Gastroesophageal sphincter (tissue), 4 donors: ENCODE measurements at regions not wholly inside any gene's neighbourhood (a gene's known extent, or its start where the extent isn't known, plus 50 kb on each side); places are given as distances from the start of the nearest gene placed in this dataset.

Experiments used
- ATAC-seq: fragments of 150-250 bp; one replicate; pipeline ENCODE4 v1.9.1; 2016; ENCODE audit warnings: mild to moderate bottlenecking, moderate library complexity
- H3K27ac ChIP-seq, 4 donors: fragments of 200-600 bp; sonication (generic) in 3 of 4; 1 replicate in 3 of 4; 2 replicates in 1 of 4; pipeline ENCODE4 v1.5.1; 2016 to 2019
- H3K27me3 ChIP-seq: fragments of 200-600 bp; sonication (generic); one replicate; pipeline ENCODE4 v1.5.1; 2019
- H3K36me3 ChIP-seq, 2 donors: fragments of 200-600 bp; sonication (generic); one replicate each; pipeline ENCODE4 v1.5.1; 2019; ENCODE audit warnings: control low read depth in 1 of 2
- H3K4me1 ChIP-seq, 3 donors: fragments of 200-600 bp; sonication (generic); 1 replicate in 2 of 3; 2 replicates in 1 of 3; pipeline ENCODE4 v1.5.1; 2016 to 2019; ENCODE audit warnings: control low read depth in 2 of 3
- H3K4me3 ChIP-seq, 2 donors: fragments of 200-600 bp; sonication (generic); one replicate each; pipeline ENCODE4 v1.5.1; 2019; ENCODE audit warnings: mild to moderate bottlenecking in 1 of 2, moderate library complexity in 1 of 2
- H3K9me3 ChIP-seq, 3 donors: fragments of 200-600 bp; sonication (generic); one replicate each; pipeline ENCODE4 v1.5.1; 2017 to 2019; ENCODE audit warnings: control low read depth in 2 of 3
- CTCF ChIP-seq, 4 experiments: fragments of 200-600 bp in 2 of 4; fragments of 450-650 bp in 2 of 4; sonication (generic) in 1 of 4; IDR thresholded peaks; one replicate each; pipeline ENCODE4 v1.5.1; 2017 to 2019; ENCODE audit warnings: antibody characterized with exemption in 4 of 4, mild to moderate bottlenecking in 2 of 4, moderate library complexity in 2 of 4
- EP300 ChIP-seq: sonication (generic); formaldehyde crosslinking; IDR thresholded peaks from one replicate; pipeline ENCODE4 v1.6.1; 2017; ENCODE audit warnings: antibody characterized with exemption, mild to moderate bottlenecking
- POLR2A ChIP-seq, 2 donors: fragments of 450-650 bp; IDR thresholded peaks; one replicate each; pipeline ENCODE4 v1.6.1; 2017; ENCODE audit warnings: antibody characterized with exemption in 2 of 2, mild to moderate bottlenecking in 2 of 2, moderate library complexity in 1 of 2
- POLR2AphosphoS5 ChIP-seq: sonication (generic); formaldehyde crosslinking; IDR thresholded peaks from one replicate; pipeline ENCODE4 v1.6.1; 2017; ENCODE audit warnings: antibody characterized with exemption
- WGBS, 2 donors: methylation state at CpG; one replicate each; pipeline ENCODE4 v1.1.5; 2018; ENCODE audit warnings: low coverage in 1 of 2; 5-methylcytosine and 5-hydroxymethylcytosine counted together

- WGBS, 2 donors, result 79 to 85% methylated on average over 2 of the region's 2 CpGs
- H3K27me3 ChIP-seq, result no peaks in the 10 kb centered on the region
- no peak for TF ChIP-seq POLR2AphosphoS5
Observed at GRCh38 chr11:39992551-39992950, 1466.9 kb downstream of the LRRC4C start.

DNA sequence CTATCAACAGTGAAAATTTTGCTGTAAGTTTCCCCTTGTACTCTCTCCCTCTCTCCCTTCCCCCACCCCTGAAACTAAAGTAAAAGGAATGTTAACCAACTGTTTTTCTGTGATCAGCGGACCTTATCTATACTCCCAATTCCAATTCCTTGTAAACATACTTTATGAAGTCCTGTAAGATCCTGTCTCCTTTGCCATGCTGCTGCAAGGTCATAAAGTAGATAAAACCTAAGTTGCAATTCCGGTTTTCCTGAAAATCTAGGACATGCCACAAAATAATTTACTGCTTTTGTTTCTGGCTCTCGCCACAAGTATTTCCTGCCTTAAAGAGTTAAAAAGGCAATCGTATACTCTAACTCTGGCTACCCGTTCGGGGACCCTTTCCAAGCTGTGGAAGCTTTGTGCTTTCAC is 1469.0 kb downstream of the LRRC4C start:
- no peak for ATAC-seq
- TF ChIP-seq EP300 (no peak), POLR2AphosphoS5 (no peak), CTCF (IDR thresholded peaks at IDR 0.05) (no peak), POLR2A (IDR thresholded peaks at IDR 0.05) (no peak)
- Histone ChIP-seq H3K36me3 (no peaks in the 10 kb centered on the region), H3K4me3 (no peak overlapping the region), H3K9me3 (no peaks in the 10 kb centered on the region), H3K27me3 (no peaks in the 10 kb centered on the region), H3K4me1 (no peaks in the 10 kb centered on the region), H3K27ac (no peak overlapping the region)
- whole genome bisulfite sequencing, 2 donors, result 8 to 31% methylated on average over 6 of the region's 6 CpGs

More at GRCh38 chr11:39992551-39992950, 1466.9 kb downstream of the LRRC4C start:
- H3K4me3 ChIP-seq, result no peak overlapping the region
- ATAC-seq, result no peak
- H3K36me3 ChIP-seq, result no peaks in the 10 kb centered on the region
- no peaks in the 10 kb centered on the region for H3K4me1 ChIP-seq
- no peak overlapping the region for H3K27ac ChIP-seq
- H3K9me3 ChIP-seq, result no peaks in the 10 kb centered on the region

- 82 to 91% methylated on average over 1 of the region's 1 CpG for WGBS, 2 donors
- Histone ChIP-seq H3K27ac (no peak overlapping the region), H3K4me1 (no peaks in the 10 kb centered on the region), H3K36me3 (no peaks in the 10 kb centered on the region), H3K4me3 (no peak overlapping the region), H3K27me3 (no peaks in the 10 kb centered on the region), H3K9me3 (no peaks in the 10 kb centered on the region)
- no peak for ATAC-seq
- no peak for TF ChIP-seq POLR2AphosphoS5
- no peak for TF ChIP-seq EP300
- no peak for TF ChIP-seq CTCF (IDR thresholded peaks at IDR 0.05)
- no peak for TF ChIP-seq POLR2A (IDR thresholded peaks at IDR 0.05)
Observed at GRCh38 chr11:39975091-39975490, 1484.4 kb downstream of the LRRC4C start.

GRCh38 chr11:39972461-39972860 is 1487.0 kb downstream of the LRRC4C start:
- ATAC-seq, result no peak
- H3K27ac ChIP-seq, result no peak overlapping the region
- no peak for TF ChIP-seq POLR2AphosphoS5
- no peak for TF ChIP-seq EP300
- TF ChIP-seq CTCF (IDR thresholded peaks at IDR 0.05), result no peak
- TF ChIP-seq POLR2A (IDR thresholded peaks at IDR 0.05), result no peak
- no peaks in the 10 kb centered on the region for H3K36me3 ChIP-seq
- no peak overlapping the region for H3K4me3 ChIP-seq
- WGBS, 2 donors, result 58 to 90% methylated on average over 5 of the region's 5 CpGs
- no peaks in the 10 kb centered on the region for H3K4me1 ChIP-seq
- H3K9me3 ChIP-seq, result no peaks in the 10 kb centered on the region
- H3K27me3 ChIP-seq, result no peaks in the 10 kb centered on the region

DNA sequence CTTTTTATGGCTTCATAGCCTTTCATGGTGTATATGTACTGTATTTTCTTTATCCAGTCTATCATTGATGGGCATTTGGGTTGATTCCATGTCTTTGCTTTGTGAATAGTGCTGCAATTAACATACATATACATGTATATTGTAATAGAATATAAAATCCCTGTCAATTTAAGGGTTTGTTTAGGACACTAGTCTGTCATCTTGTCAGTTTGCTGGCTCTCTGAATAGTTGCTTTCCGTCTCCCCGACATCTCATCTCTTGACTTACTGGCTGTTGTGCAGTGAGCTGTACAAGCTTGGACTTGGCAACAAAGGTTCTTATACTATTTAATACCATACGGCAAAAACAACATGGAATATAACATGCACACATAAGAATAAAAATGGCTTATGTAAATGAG is 1487.5 kb downstream of the LRRC4C start:
- WGBS, 2 donors, result 92 to 93% methylated on average over 3 of the region's 3 CpGs
- Histone ChIP-seq H3K27me3 (no peaks in the 10 kb centered on the region), H3K36me3 (no peaks in the 10 kb centered on the region), H3K27ac (no peak overlapping the region), H3K4me3 (no peak overlapping the region), H3K9me3 (no peaks in the 10 kb centered on the region), H3K4me1 (no peaks in the 10 kb centered on the region)
- no peak for ATAC-seq
- TF ChIP-seq CTCF (IDR thresholded peaks at IDR 0.05) (no peak), POLR2AphosphoS5 (no peak), EP300 (no peak), POLR2A (IDR thresholded peaks at IDR 0.05) (no peak)

DNA sequence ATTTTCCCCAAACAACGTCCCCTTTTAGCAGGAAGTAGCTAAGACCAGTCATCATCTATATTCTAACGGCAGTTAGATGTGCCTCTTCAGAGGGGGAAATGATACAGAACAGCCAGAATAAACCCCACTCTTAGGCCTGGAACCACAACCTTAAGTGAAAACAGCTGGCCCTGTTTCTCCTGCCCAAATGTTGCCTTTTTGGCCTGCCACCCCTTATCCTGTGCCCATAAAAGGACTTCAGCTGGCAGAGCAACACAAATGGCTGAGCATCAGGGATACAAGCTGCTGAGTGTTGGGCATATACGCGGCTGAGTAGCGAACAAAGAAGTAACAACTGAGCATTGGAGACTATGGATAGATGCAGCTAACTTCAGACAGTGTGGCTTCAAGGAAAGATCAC is 1491.4 kb downstream of the LRRC4C start:
- no peak overlapping the region for H3K27ac ChIP-seq
- no peaks in the 10 kb centered on the region for H3K36me3 ChIP-seq
- H3K27me3 ChIP-seq, result peaks cover 5% of the 10 kb centered on the region
- H3K9me3 ChIP-seq, result no peaks in the 10 kb centered on the region
- ATAC-seq, result no peak
- WGBS, 2 donors, result 40 to 66% methylated on average over 1 to 5 of the region's 5 CpGs
- H3K4me3 ChIP-seq, result no peak overlapping the region
- no peaks in the 10 kb centered on the region for H3K4me1 ChIP-seq
- TF ChIP-seq POLR2A (IDR thresholded peaks at IDR 0.05) (no peak), POLR2AphosphoS5 (no peak), CTCF (IDR thresholded peaks at IDR 0.05) (no peak), EP300 (no peak)
